T-helper 2 cell treated with Interferon-gamma antibody and Interleukin-4, amounts not matched to agents 100 ng/mL and 5 ng/mL, for 36 hours (primary cell): ENCODE measurements at regions not wholly inside any gene's neighbourhood (a gene's known extent, or its start where the extent isn't known, plus 50 kb on each side); places are given as distances from the start of the nearest gene placed in this dataset.

ENCODE experiments used
- intact Hi-C: fragments of 100-400 bp; cut with micrococcal nuclease; formaldehyde crosslinking; loops from one replicate; pipeline ENCODE4 v1.15.1; 2023

GRCh38 chr7:106166651-106167342 lies 54.7 kb upstream of the SYPL1 start:
- intact Hi-C loops: loop anchor here (1.0 kb wide), 1 partner anchor 109 kb away; no protein-coding TSS in a partner anchor

- intact Hi-C loops: no loop called here
Measured at GRCh38 chr7:106165337-106165736, 53.2 kb upstream of the SYPL1 start.

- intact Hi-C loops: no loop called here
Measured at GRCh38 chr7:106163257-106163656, 51.1 kb upstream of the SYPL1 start.
